Left cardiac atrium (tissue), 4 donors: ENCODE measurements at regions not wholly inside any gene's neighbourhood (a gene's known extent, or its start where the extent isn't known, plus 50 kb on each side); places are given as distances from the start of the nearest gene placed in this dataset.

ENCODE experiments used
- ATAC-seq, 2 donors: fragments of 200-7000 bp; cut with Tn5 transposase; one replicate each; pipeline ENCODE4 v1.9.1; 2020; ENCODE audit warnings: mild to moderate bottlenecking in 2 of 2, moderate library complexity in 2 of 2
- DNase-seq: peaks from one replicate; pipeline ENCODE4 v3.0.0-alpha.2; 2020
- intact Hi-C, 2 donors: fragments of 100-400 bp; cut with DNase I; formaldehyde crosslinking; loops; one replicate each; pipeline versions ENCODE4 v1.14.1 to v1.15.1; 2022 to 2023
- donor health status: DM: no; HTN: yes; CAD: no.
- donor health status: DM: no; HTN: yes; CAD: no; lungs with severe emphysema.
- donor health status: DM: yes; HTN: yes; CAD: no.
- donor health status: Dilated cardiomyopathy.

DNA sequence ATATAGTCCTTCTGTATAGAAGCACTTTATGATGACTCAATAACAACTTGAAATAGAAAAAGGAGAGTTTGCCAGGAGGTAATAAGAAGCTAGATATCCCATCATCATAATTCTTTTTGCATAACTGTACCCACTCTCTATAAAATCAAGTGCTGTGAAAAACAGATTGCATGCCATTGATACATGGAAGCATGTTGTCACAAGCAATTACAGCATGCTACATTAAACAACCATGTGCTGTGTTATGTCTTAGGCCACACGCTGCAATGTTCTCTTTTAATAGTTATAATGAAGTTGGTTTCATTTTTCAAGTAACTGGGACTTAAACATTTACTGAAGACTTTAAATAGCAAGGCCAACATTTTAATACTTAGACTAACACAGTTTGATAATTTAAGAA lies 264.2 kb downstream of the RPRM start:
- DNase-seq: no peak
- no peak for ATAC-seq
- intact Hi-C loops: no loop called here

DNA sequence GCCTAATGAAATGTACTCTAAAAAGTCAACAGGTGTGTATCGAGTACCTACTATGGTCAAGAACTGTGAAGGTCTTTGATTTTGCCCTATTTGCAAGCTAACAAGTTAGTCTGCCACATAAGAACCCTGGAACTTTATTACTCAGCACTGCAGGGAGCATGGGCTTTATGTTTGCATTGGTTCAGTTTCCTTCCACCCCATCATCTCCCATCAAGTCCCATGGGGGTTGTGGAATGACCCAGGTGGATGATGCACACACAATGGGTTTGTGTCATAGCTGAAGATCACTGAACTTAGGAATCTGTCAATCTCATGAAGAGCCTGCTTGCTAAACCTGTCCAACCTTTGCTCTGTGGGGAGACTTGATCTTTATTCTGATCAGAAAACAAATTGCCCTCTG lies 265.5 kb downstream of the RPRM start:
- no peak for DNase-seq
- intact Hi-C loops: no loop called here
- no peak for ATAC-seq

DNA sequence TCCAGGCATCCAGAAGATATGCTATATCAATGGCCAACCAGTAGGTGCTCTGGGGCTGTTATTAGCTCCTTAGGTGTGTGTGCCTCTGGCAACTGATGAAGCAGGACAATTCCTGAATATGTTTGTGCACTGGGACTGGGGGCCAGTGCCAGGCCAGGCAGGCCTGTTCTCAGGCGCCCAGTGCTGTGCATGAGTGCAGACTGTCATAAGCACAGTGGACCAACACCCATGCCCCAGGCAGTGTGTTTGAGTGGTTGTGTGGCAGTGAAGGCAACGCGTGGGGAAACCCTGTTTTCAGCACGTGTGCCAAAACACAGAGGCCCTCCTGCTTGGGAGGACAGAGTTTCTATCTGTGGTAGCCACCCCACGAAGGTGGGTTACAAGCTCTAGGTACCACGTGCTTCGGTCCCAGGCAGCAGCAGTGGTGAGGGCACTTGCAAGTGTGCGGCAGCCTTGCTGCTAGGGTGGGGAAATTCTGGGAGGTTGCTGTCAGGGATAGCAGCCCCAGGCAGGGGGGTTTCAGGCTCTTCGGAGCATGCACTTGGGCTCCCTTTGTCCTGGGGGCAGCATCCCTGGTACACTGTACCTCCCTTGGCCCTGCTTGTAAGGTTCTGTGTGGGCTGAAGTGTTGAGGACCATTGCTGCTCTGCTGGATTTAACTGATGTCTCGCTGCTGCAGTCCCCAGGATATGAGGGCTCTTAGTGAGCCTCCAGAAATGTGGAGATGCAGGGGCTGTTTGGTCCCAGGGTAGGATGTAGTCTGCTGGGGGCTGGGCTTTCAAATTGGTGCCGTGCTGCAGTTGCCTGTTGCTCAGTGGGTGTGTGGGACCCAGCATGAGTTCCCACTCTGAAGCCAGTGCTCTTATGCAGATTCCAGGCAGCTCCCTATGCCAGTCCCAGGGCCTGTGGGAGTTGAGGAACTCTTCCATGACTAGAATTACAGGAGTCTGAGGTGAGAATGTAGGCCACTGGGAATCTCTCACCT lies 280.9 kb downstream of the RPRM start:
- DNase-seq (no peak), ATAC-seq (no peak)

DNA sequence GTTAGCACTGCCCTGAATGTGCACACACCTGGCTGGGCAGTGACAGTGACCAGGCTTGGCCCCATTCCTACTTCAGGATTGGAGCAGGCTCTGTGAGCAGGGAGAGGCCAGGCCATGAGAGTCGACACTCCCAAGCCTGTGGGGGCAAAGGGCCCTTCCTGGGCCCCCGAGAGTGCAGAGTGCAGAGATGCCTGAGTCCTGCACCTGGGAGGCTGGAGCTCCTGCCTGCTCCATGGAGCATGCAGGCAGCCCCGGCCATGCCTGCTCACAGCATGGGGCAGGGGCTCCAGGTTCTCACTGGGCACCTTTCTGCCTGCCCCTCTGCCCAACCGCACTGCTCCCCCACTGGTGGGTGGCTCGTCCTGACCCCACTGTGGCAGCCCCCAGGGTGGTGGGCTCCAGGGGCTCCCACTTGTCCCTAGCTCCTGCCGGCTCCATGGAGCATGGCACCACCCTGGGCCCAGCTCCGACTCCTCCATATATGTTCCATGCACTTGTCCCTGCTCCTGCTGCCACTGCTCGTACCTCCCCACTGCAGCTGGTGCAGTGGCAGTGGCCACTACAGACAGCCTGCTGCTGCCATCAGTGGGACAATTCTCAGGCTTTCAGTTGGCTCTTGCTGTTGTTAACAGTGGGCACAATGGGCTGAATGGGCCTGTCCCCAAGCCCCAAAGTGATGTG lies 282.0 kb downstream of the RPRM start:
- DNase-seq (no peak), ATAC-seq (no peak)
- intact Hi-C loops: no loop called here

More for the DNA sequence above, 280.9 kb downstream of the RPRM start:
- intact Hi-C loops: no loop called here

DNA sequence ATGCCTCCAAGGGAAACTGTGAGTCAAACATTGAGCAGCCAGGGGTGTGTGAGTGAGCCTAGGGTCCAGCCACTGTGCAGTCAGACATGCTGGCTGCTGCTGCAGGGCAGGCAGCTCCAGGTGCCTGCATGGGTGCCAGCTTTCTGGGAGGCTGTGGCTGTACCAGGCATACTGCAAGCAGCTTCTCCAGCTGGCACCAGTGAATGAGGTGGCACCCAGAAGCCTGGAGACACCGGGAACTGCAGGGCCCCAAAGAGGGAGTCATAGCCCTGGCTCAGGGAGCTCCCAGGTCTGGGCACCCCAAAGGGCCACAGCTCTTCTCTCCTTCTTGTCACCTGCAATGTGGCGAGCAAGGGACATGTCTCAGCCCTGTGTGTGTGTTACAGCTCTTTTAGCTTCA lies 283.2 kb downstream of the RPRM start:
- ATAC-seq (no peak), DNase-seq (no peak)
- intact Hi-C loops: no loop called here

DNA sequence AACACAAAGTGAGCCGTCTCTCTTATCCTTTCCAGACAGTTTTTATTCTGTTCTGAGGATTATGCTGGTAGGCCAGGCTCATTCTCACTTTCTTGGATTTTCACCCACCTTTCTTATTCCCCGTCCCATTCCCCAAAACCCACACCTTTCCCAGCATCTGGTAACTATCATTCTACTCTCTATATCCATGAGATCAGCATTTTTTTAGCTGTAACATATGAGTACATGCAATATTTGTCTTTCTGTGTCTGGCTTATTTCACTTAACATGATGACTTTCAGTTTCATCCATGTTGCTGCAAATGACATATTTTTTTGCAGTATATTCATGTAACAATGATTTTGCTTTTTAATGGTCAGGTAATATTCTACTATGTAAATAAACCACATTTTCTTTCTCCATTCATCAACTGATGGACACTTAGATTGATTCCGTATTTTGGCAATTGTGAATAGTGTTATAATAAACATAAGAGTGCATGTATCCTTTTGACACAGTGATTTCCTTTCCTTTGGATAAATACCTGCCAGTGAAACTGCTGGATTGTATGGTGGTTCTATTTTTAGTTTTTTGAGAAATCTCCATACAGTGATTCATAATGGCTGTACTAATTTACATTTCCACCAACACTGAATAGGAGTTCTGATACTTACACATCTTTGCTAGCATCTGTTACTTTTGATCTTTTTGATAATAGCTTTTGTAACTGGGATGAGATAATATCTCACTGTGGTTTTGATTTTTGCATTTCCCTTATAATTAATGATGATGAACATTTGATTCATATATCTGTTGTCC lies 289.3 kb downstream of the RPRM start:
- ATAC-seq: no peak
- no peak for DNase-seq
- intact Hi-C loops: no loop called here

DNA sequence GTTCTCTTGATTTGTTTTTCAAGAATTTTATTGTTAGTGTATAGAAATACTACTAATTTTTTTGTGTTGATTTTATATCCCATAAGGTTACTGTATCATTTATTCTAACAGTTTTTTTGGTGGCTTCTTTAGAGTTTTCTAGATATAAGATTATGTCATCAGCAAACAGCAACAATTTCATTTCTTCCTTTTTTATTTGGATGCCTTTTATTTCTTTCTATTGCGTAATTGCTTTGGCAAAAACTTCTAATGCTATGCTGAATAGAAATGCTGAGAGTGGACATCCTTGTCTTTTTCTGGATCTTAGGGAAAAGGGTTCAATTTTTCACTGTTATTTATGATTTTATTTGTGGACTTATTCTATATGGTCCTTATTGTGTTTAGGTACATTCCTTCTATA lies 298.8 kb downstream of the RPRM start:
- intact Hi-C loops: no loop called here

DNA sequence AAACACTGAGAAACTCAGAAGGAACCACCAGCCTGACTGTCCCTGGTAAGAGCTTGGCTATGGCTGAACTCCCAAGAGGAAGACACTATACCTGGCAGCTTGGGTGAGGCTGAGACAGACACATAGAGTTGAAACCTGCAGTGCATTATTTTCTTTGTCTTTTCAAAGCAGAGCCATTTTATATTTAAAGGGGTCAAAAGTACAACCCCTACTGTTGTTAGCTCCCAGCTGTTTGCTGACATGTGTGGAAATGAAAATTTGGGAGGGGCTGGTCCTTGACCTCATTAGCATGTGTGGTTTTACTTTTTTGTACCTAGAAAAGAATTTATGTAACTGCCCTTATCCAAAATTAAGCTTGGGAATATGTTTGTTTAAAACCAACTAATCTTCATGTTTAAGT lies 309.0 kb downstream of the RPRM start:
- intact Hi-C loops: no loop called here
- DNase-seq (no peak), ATAC-seq (no peak)

More for the DNA sequence above, 298.8 kb downstream of the RPRM start:
- no peak for DNase-seq
- no peak for ATAC-seq

DNA sequence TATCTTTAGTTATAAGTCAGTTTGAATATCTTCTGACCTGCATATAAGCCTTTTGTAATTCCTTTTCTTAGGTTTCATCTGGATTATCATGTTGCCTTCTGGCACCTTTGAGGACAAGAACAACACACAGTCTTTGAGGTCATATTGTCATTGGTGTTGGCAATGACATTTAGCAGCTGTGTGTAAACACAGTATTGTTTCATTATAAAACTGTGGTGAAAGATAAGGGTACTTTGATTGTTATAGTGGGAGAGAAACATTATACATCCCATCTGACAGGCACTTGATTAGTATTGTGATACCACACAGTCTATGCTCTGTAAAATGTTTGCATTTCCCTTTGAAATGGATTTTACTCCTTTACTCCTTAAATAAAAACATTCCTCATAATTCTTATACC lies 313.5 kb downstream of the RPRM start:
- intact Hi-C loops: no loop called here
- ATAC-seq (no peak), DNase-seq (no peak)

DNA sequence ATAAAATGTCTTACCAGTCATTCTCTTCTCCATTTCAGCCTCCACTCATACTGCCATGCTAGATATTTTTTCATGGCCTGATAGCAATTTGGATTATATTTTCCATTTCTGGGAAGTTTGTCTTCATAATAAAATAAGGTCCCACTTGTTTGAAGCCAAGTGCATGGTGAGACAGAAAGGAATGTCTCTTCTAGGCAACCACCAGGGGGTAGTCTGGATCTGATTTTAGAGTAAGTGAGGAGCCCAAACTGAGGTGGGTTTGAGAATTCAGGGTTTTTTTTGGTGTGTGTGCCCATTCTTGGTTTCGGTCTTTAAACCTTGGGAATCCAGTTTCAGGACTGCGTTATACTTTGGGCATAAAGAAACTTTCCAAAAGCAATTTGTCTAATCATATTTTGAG lies 315.5 kb downstream of the RPRM start:
- ATAC-seq (no peak), DNase-seq (no peak)
- intact Hi-C loops: no loop called here

DNA sequence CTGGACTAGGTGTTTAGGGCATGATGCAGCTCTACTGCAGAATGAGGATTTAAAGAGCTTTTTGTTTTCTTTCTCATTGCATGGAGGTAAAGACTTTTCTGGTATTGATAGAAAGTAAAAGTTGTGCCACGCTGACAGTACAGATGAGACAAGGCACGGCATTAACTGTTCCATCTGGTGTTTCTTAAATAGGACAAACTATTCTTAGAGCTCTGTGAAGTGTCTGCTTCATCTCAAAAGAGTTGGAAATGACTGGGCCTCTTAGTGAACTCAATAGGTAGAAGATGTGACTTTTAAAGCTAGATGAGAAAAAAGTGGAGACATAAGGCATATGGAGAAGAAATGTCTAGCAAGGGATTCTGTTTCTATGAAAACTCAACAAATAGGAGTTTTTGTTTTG lies 321.8 kb downstream of the RPRM start:
- no peak for DNase-seq
- no peak for ATAC-seq
- intact Hi-C loops: no loop called here

DNA sequence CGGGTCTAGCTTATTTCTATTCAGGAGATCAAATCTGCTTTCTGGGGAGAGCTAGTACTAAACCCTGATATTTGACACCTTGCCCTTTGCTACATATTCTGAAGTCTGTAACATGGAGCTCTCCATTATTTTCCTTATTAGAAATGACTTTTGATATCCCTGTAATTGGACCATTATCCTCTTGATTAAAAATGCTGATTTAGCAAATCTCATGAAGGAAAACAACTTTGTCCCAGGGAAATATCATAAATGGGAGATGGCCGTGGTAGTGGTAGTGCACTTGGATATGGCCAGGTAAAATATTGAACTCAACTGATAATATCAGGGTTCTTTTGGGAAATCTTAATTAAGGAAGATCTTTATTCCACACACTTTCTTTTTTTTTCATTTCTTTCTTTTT lies 326.5 kb downstream of the RPRM start:
- DNase-seq (no peak), ATAC-seq (no peak)
- intact Hi-C loops: no loop called here

DNA sequence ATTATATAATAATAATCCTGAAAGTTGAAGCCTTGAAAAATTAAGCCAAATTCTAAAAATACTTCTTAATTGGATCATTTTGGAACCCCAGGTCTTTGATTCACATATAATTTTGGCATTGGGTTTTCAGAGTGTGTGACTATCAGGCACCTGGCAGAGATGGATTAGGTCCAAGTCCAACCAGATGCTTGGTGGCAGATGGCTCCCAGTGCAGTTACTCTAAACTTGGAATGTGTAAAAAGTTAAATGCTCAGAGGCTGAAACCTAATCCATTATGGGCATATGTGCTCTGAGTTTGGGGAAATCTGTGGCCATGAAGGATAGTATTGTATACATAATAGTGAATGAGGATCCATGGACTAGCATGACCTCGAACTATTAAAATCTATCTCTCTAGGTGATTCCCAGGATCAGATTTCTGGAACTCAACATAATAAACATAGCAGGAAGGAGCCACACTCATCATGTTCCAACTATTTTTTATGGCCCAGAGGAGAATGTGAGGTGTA lies 333.0 kb downstream of the RPRM start:
- intact Hi-C loops: no loop called here
- ATAC-seq (no peak), DNase-seq (no peak)

DNA sequence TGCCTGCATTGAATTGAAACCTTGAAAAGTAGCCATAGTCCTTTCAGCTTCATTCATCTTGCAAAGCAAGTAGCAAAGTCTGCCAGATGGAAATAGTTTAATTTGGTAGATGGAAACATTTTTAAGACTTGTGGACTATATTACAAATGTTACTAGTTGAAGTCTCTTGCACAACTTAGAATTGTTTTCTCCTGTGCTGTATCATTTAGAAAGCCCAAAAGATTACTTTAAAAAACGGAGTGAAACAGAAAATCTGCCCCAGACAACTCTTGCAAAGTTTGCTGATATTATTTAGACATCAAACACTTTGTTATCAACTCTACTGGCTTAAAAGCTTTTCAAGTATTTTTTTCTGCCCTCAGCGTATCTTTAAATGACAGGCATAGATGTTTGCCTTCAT lies 335.0 kb downstream of the RPRM start:
- DNase-seq: no peak
- no peak for ATAC-seq
- intact Hi-C loops: no loop called here

DNA sequence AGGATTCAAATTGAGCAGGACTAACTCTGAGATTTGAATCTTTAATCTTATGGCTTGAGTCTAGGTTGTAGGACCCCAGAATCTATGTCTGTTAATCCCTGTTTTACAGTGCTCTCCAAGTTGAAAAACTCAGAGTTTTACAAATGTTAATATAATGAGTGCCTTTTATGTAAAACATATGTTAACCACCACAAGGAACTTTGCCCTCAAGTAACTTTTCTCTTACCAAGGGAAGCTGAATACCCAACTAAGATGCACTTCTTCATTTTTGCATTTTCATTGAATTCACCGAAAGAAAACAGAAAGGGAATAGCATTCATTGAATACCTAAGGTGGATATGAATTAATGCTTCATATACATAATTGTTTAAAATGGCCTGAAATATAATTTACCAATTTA lies 338.1 kb downstream of the RPRM start:
- DNase-seq (no peak), ATAC-seq (no peak)
- intact Hi-C loops: no loop called here

DNA sequence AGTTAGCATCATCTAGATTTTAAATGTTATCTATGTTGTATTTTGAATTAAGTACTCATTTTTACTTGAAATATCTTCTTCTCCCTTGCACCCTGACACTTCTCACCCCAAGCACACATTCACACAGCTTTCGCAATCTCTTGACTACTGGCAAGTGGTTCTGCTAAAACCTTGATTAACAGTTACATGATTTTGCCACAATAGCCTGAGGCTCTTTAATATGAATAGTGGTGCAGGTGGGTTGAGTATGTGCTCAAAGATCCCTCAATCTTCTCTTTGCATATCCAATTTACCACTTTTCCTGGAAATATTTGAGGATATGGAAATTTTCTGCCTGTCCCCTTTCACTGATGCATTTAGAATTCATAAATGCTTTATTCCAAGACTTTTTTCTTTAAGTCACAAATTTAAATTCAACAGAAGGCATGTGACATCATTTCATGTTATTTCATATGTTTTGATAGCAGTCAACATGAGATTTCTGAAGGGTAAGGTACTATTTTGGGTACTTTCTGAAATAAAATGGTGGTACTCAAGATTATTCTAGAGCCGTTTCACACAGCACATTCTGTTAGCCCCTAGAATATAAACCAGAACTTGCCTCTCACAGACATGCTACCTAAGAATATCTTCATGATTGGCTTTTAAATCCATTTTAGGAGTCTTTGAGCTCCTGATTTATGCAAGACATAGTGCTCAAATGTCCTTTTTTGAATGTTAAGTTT lies 339.7 kb downstream of the RPRM start:
- intact Hi-C loops: no loop called here
- no peak for DNase-seq
- ATAC-seq: no peak

DNA sequence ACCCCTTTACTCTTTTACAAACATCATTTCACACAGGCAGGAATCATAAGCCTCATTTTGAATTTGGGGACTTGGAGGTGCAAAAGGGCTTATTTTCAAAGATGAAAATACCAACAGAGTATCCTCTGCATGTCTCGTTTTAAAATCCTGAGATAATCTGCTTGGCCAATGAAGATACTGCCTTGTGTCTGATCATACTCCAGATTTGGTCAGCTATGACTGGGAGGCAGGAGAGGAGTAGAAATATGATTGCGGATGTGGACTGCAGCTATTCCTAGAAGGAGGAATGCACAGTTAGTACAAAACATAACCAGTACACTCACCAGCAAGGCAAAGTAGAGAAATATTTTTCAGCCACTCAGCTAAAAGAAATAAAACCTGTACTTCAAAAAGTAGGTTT lies 342.3 kb downstream of the RPRM start:
- ATAC-seq: no peak
- DNase-seq: no peak
- intact Hi-C loops: no loop called here

DNA sequence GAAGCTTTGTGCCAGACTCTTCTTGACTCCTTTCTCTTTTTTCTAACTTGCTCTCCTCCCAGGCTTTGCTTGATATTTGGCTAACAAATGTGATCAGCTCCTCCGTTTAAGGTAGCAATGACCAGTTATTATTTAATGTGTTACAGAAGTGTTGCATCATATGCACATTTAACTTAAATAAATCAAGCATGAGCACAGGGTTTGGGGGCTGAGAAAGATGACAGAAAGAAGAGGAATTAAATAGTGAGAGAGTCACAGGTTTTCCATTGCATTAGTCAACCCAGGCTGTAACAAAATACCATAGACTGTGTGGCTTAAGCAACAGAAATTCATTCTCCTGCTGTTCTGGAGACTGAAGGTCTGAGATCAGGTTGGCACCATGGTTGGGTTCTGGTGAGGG lies 343.8 kb downstream of the RPRM start:
- intact Hi-C loops: no loop called here
- no peak for DNase-seq
- no peak for ATAC-seq

DNA sequence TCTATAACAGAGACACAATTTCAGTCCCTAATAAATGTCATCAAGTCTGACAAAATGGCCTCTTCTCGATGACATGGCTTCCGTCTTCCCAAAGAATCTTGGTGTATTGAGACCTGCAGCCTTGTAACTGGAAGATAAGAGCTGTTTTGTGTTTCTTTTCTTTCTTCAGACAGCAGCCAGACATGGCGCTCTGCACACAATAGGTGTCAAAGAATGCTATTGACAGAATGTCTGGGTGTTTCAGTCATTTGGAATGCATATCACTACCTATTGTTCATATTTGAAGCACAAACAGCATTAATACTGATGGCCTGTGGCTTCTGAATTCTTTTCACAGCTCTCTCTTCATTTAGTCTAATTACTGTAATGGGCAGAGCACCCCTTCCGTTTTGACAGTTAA lies 344.8 kb downstream of the RPRM start:
- DNase-seq (no peak), ATAC-seq (no peak)
- intact Hi-C loops: no loop called here
